MM.1S (cell line): ENCODE measurements at regions not wholly inside any gene's neighbourhood (a gene's known extent, or its start where the extent isn't known, plus 50 kb on each side); places are given as distances from the start of the nearest gene placed in this dataset.

Experiments
- EZH2 ChIP-seq: fragments of 300-600 bp; sonication (generic); optimal IDR thresholded peaks from 2 replicates; pipeline ENCODE3; 2017; ENCODE audit warnings: low read depth, mild to moderate bottlenecking, antibody characterized with exemption, low read length, mixed read lengths
- EZH2phosphoT487 ChIP-seq: fragments of 300-600 bp; sonication (generic); IDR thresholded peaks from 2 replicates; pipeline ENCODE4 v1.6.1; 2018; ENCODE audit warnings: antibody characterized with exemption, low read length
- TF ChIP-seq, protein P1 (sequence below): fragments of 300-600 bp; sonication (generic); IDR thresholded peaks from 2 replicates; pipeline ENCODE4 v1.5.1; 2016; ENCODE audit warnings: antibody characterized with exemption, low read length, mixed read lengths

DNA sequence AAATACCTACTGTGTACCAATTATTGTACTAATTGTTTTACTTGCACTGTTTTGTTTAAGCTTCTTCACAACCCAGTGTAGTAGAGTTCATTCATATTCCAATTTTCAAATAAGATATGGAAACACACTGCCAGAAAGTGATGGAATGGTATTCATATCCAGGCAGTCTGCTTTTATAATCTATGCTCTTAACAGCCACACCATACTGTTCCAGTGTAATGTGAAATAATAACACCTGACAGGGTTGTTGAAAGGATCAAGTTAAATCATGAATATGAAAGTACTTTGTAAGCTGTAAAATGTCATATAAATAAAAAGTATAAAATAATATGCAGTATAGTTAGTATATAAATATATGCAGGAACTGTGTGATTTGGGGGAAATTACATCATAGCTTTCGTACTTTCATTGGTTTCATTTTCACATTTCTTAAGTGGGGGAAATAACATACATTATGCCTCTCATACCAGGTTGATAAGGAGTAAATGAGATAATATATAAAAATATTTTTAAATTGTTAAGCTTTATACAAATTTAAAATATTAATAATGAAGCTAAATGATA is 230.8 kb downstream of the TANC2 start:
- TF ChIP-seq, protein P1, sequence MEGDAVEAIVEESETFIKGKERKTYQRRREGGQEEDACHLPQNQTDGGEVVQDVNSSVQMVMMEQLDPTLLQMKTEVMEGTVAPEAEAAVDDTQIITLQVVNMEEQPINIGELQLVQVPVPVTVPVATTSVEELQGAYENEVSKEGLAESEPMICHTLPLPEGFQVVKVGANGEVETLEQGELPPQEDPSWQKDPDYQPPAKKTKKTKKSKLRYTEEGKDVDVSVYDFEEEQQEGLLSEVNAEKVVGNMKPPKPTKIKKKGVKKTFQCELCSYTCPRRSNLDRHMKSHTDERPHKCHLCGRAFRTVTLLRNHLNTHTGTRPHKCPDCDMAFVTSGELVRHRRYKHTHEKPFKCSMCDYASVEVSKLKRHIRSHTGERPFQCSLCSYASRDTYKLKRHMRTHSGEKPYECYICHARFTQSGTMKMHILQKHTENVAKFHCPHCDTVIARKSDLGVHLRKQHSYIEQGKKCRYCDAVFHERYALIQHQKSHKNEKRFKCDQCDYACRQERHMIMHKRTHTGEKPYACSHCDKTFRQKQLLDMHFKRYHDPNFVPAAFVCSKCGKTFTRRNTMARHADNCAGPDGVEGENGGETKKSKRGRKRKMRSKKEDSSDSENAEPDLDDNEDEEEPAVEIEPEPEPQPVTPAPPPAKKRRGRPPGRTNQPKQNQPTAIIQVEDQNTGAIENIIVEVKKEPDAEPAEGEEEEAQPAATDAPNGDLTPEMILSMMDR: no peak
- no peak for TF ChIP-seq EZH2
- no peak for TF ChIP-seq EZH2phosphoT487
